Peyer's patch (tissue), 4 donors: ENCODE measurements at regions not wholly inside any gene's neighbourhood (a gene's known extent, or its start where the extent isn't known, plus 50 kb on each side); places are given as distances from the start of the nearest gene placed in this dataset.

ENCODE experiments used
- POLR2A ChIP-seq, 2 donors: fragments of 450-650 bp; IDR thresholded peaks; one replicate each; pipeline ENCODE4 v1.5.1; 2017; ENCODE audit warnings: antibody characterized with exemption in 2 of 2, mild to moderate bottlenecking in 2 of 2, moderate library complexity in 2 of 2
- TF ChIP-seq, protein P1 (sequence below), 6 experiments: fragments of 450-650 bp in 4 of 6; fragments of 200-600 bp in 2 of 6; sonication (generic) in 1 of 6; IDR thresholded peaks; one replicate each; pipeline ENCODE4 v1.5.1; 2017 to 2019; ENCODE audit warnings: antibody characterized with exemption in 6 of 6, mild to moderate bottlenecking in 3 of 6, moderate library complexity in 1 of 6

DNA sequence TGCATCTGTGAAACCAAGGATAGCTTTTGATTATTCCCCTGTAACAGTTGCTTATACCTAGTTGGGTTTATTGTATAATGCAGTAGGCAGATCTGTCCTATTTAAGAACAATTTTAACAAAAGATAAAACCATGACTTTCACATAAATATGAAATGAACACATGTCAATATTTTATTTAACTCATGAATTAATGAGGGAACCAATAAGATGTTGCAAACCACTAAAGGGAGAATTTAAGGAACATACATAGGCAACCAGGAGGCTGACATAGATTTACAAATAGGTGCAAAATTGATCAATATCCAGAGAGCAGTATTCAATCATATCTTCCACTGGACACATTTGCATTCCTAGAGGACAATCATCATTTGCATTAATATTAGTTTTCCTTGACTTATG lies 280.0 kb upstream of the BRINP1 start:
- TF ChIP-seq, protein P1, sequence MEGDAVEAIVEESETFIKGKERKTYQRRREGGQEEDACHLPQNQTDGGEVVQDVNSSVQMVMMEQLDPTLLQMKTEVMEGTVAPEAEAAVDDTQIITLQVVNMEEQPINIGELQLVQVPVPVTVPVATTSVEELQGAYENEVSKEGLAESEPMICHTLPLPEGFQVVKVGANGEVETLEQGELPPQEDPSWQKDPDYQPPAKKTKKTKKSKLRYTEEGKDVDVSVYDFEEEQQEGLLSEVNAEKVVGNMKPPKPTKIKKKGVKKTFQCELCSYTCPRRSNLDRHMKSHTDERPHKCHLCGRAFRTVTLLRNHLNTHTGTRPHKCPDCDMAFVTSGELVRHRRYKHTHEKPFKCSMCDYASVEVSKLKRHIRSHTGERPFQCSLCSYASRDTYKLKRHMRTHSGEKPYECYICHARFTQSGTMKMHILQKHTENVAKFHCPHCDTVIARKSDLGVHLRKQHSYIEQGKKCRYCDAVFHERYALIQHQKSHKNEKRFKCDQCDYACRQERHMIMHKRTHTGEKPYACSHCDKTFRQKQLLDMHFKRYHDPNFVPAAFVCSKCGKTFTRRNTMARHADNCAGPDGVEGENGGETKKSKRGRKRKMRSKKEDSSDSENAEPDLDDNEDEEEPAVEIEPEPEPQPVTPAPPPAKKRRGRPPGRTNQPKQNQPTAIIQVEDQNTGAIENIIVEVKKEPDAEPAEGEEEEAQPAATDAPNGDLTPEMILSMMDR (IDR thresholded peaks at IDR 0.05) = no peak
- TF ChIP-seq POLR2A (IDR thresholded peaks at IDR 0.05) = no peak
